ENCODE measurements at regions not wholly inside any gene's neighbourhood (a gene's known extent, or its start where the extent isn't known, plus 50 kb on each side); places are given as distances from the start of the nearest gene placed in this dataset.

DNA sequence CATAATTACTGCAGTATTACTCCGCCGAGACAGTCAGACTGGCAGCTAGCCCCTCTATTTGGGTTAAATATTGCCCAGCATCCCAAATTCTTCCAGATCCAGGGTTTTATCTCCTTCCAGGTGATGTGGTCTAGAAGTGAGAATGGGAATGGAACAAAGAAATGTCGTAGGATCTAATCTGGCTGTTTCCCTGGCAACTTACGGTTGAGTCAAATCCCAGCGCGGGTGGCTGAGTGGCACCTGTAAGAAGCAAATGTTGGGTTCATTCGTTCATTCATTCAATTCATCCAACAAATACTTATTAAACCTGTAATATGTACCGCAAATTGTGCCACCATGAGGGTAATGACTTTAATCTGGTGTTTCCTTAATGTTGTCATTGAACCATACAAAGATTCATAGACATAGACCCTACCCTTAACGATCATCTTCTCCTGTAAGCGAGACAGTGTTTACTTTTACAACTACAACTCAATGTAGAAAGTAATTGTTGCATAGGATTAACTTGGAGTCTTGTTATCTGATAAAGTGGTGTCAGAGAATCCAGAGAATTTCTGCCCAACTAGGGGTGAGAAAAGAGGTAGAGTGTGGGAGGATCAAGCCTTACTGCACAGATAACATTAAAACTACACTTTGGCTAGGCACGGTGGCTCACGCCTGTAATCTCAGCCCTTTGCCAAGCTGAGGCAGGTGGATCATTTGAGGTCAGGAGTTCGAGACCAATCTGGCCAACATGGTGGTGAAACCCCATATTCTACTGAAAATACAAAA lies 91.3 kb upstream of the ADGRF1 start (continued):
- TF ChIP-seq ZNF707 (CRISPR knock-in tag; conservative IDR thresholded peaks at IDR 0.05), result no peak
- TF ChIP-seq NBN (IDR thresholded peaks at IDR 0.05; ENCODE audit: low read depth), result no peak
- TF ChIP-seq ATF7 (IDR thresholded peaks at IDR 0.05), result no peak
- TF ChIP-seq PHTF2 (CRISPR knock-in tag; IDR thresholded peaks at IDR 0.05), result no peak
- TF ChIP-seq PHF21A (IDR thresholded peaks at IDR 0.05; ENCODE audit: borderline replicate concordance, low read depth), result no peak
- TF ChIP-seq, protein P1, sequence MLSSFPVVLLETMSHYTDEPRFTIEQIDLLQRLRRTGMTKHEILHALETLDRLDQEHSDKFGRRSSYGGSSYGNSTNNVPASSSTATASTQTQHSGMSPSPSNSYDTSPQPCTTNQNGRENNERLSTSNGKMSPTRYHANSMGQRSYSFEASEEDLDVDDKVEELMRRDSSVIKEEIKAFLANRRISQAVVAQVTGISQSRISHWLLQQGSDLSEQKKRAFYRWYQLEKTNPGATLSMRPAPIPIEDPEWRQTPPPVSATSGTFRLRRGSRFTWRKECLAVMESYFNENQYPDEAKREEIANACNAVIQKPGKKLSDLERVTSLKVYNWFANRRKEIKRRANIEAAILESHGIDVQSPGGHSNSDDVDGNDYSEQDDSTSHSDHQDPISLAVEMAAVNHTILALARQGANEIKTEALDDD (IDR thresholded peaks at IDR 0.05), result 0 out of 2 replicates have a peak, but pooled peaks have one; percentile 55
- no peak for TF ChIP-seq DDX20 (tag; IDR thresholded peaks at IDR 0.05; ENCODE audit: low read depth)
- TF ChIP-seq, protein P2, sequence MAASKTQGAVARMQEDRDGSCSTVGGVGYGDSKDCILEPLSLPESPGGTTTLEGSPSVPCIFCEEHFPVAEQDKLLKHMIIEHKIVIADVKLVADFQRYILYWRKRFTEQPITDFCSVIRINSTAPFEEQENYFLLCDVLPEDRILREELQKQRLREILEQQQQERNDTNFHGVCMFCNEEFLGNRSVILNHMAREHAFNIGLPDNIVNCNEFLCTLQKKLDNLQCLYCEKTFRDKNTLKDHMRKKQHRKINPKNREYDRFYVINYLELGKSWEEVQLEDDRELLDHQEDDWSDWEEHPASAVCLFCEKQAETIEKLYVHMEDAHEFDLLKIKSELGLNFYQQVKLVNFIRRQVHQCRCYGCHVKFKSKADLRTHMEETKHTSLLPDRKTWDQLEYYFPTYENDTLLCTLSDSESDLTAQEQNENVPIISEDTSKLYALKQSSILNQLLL (CRISPR knock-in tag; IDR thresholded peaks at IDR 0.05; ENCODE audit: borderline replicate concordance), result no peak
- TF ChIP-seq ZNF239 (CRISPR knock-in tag; IDR thresholded peaks at IDR 0.05), result no peak
- no peak for TF ChIP-seq POU5F1 (IDR thresholded peaks at IDR 0.05; ENCODE audit: borderline replicate concordance, low read depth, low read length, partially characterized antibody)
- TF ChIP-seq, protein P3, sequence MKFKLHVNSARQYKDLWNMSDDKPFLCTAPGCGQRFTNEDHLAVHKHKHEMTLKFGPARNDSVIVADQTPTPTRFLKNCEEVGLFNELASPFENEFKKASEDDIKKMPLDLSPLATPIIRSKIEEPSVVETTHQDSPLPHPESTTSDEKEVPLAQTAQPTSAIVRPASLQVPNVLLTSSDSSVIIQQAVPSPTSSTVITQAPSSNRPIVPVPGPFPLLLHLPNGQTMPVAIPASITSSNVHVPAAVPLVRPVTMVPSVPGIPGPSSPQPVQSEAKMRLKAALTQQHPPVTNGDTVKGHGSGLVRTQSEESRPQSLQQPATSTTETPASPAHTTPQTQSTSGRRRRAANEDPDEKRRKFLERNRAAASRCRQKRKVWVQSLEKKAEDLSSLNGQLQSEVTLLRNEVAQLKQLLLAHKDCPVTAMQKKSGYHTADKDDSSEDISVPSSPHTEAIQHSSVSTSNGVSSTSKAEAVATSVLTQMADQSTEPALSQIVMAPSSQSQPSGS (CRISPR knock-in tag; IDR thresholded peaks at IDR 0.05), result no peak
- TF ChIP-seq SPI1 (IDR thresholded peaks at IDR 0.05; ENCODE audit: borderline replicate concordance, low read depth, low read length), result no peak
- no peak for TF ChIP-seq SMAD1 (IDR thresholded peaks at IDR 0.05; ENCODE audit: low read depth, low read length, partially characterized antibody)
- TF ChIP-seq, protein P4, sequence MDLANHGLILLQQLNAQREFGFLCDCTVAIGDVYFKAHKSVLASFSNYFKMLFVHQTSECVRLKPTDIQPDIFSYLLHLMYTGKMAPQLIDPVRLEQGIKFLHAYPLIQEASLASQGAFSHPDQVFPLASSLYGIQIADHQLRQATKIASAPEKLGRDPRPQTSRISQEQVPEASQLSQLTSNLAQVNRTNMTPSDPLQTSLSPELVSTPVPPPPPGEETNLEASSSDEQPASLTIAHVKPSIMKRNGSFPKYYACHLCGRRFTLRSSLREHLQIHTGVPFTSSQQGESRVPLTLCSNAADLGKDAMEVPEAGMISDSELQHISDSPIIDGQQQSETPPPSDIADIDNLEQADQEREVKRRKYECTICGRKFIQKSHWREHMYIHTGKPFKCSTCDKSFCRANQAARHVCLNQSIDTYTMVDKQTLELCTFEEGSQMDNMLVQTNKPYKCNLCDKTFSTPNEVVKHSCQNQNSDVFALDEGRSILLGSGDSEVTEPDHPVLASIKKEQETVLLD (IDR thresholded peaks at IDR 0.05), result no peak
- TF ChIP-seq ZNF311 (CRISPR knock-in tag; IDR thresholded peaks at IDR 0.05), result no peak
- TF ChIP-seq, protein P5, sequence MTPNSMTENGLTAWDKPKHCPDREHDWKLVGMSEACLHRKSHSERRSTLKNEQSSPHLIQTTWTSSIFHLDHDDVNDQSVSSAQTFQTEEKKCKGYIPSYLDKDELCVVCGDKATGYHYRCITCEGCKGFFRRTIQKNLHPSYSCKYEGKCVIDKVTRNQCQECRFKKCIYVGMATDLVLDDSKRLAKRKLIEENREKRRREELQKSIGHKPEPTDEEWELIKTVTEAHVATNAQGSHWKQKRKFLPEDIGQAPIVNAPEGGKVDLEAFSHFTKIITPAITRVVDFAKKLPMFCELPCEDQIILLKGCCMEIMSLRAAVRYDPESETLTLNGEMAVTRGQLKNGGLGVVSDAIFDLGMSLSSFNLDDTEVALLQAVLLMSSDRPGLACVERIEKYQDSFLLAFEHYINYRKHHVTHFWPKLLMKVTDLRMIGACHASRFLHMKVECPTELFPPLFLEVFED (CRISPR knock-in tag; conservative IDR thresholded peaks at IDR 0.05), result no peak
- no peak for TF ChIP-seq TBL1XR1 (IDR thresholded peaks at IDR 0.05; ENCODE audit: low read length in 2 of 2)
- no peak for TF ChIP-seq ZNF12 (CRISPR knock-in tag; IDR thresholded peaks at IDR 0.05)
- TF ChIP-seq, protein P6, sequence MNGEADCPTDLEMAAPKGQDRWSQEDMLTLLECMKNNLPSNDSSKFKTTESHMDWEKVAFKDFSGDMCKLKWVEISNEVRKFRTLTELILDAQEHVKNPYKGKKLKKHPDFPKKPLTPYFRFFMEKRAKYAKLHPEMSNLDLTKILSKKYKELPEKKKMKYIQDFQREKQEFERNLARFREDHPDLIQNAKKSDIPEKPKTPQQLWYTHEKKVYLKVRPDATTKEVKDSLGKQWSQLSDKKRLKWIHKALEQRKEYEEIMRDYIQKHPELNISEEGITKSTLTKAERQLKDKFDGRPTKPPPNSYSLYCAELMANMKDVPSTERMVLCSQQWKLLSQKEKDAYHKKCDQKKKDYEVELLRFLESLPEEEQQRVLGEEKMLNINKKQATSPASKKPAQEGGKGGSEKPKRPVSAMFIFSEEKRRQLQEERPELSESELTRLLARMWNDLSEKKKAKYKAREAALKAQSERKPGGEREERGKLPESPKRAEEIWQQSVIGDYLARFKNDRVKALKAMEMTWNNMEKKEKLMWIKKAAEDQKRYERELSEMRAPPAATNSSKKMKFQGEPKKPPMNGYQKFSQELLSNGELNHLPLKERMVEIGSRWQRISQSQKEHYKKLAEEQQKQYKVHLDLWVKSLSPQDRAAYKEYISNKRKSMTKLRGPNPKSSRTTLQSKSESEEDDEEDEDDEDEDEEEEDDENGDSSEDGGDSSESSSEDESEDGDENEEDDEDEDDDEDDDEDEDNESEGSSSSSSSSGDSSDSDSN (IDR thresholded peaks at IDR 0.05; ENCODE audit: borderline replicate concordance in 1 of 2, low read depth in 2 of 2, low read length in 2 of 2), result no peak
- no peak for TF ChIP-seq HDGF (IDR thresholded peaks at IDR 0.05)
